ENCODE measurements at regions not wholly inside any gene's neighbourhood (a gene's known extent, or its start where the extent isn't known, plus 50 kb on each side); places are given as distances from the start of the nearest gene placed in this dataset.
"Not testable (repeated sequence)": the region's sequence is repeated elsewhere in the genome, so short reads cannot be mapped to it uniquely, and the experiment has no call there.

GRCh38 chr15:20267996-20268395, 273.6 kb downstream of the GOLGA6L6 start:
- TF ChIP-seq CTCF, POLR2A (IDR thresholded peaks at IDR 0.05): not testable (repeated sequence)
